Immature natural killer cell (primary cell): ENCODE measurements at regions not wholly inside any gene's neighbourhood (a gene's known extent, or its start where the extent isn't known, plus 50 kb on each side); places are given as distances from the start of the nearest gene placed in this dataset.
"Not testable (repeated sequence)": the region's sequence is repeated elsewhere in the genome, so short reads cannot be mapped to it uniquely, and the experiment has no call there.

Experiments used
- DNase-seq, 3 donors: peaks; one replicate each; pipeline ENCODE4 v3.0.0; 2022; ENCODE audit warnings: mixed read lengths in 1 of 3
- H3K27ac Mint-ChIP-seq, 6 donors: one replicate each; pipeline ENCODE4 v1.8.0; 2020; ENCODE audit warnings: mixed read lengths in 6 of 6, mild to moderate bottlenecking in 5 of 6, inconsistent platforms in 4 of 6, moderate library complexity in 3 of 6
- H3K27me3 Mint-ChIP-seq, 3 donors: one replicate each; pipeline ENCODE4 v1.8.0; 2020 to 2021; ENCODE audit warnings: low read depth in 3 of 3, mild to moderate bottlenecking in 3 of 3, mixed read lengths in 3 of 3, moderate library complexity in 3 of 3, inconsistent platforms in 1 of 3
- H3K36me3 Mint-ChIP-seq, 3 donors: one replicate each; pipeline ENCODE4 v1.8.0; 2020; ENCODE audit warnings: mixed read lengths in 3 of 3, inconsistent platforms in 2 of 3, mild to moderate bottlenecking in 2 of 3
- H3K4me1 Mint-ChIP-seq, 2 donors: one replicate each; pipeline ENCODE4 v1.8.0; 2020; ENCODE audit warnings: inconsistent platforms in 2 of 2, mild to moderate bottlenecking in 2 of 2, mixed read lengths in 2 of 2, moderate library complexity in 1 of 2
- H3K4me3 Mint-ChIP-seq, 5 donors: one replicate each; pipeline ENCODE4 v1.8.0; 2020; ENCODE audit warnings: mild to moderate bottlenecking in 5 of 5, mixed read lengths in 5 of 5, inconsistent platforms in 3 of 5, moderate library complexity in 3 of 5
- H3K9me3 Mint-ChIP-seq, 6 donors: one replicate each; pipeline ENCODE4 v1.8.0; 2020; ENCODE audit warnings: mild to moderate bottlenecking in 6 of 6, mixed read lengths in 6 of 6, inconsistent platforms in 4 of 6, moderate library complexity in 3 of 6

DNA sequence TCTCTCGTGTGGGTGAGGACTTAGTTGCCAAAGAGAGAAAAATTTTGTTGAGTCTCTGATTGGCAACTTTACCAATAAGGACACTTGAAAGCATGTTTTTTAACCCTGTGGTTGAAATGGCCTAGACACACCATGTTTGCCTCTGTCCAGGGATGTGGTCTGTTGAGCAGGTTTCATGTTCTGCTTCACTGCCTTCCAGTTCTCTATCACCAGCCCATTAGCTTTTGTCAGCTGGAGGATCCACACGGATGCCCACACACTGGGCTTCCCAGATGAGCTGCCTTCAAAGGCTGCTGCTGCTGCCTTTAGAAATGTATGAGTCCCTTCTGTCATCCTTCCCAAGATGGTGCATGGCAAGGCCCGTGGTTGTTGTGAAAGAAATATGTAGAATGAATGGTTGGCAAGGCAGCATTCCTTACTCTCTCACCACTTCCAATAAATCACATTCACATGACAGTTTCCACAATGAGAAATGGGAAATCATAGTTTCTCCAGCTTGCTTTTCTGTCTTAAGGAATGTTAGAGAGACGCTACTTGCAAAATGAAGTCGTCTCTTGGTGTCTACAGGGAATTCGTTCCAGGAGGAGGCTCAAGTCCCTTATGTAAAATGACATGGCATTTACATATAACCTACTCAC lies 108.2 kb upstream of the SLC35F3 start:
- DNase-seq, result no peak
- no peak overlapping the region for H3K27ac Mint-ChIP-seq
- H3K9me3 Mint-ChIP-seq, result peaks cover 0 to 4% (median 0%) of the 10 kb centered on the region in 6 donors
- no peaks in the 10 kb centered on the region for H3K36me3 Mint-ChIP-seq
- H3K27me3 Mint-ChIP-seq, result peaks cover 1 to 2% (median 2%) of the 10 kb centered on the region in 3 donors
- no peaks in the 10 kb centered on the region for H3K4me1 Mint-ChIP-seq
- H3K4me3 Mint-ChIP-seq, result no peak overlapping the region

DNA sequence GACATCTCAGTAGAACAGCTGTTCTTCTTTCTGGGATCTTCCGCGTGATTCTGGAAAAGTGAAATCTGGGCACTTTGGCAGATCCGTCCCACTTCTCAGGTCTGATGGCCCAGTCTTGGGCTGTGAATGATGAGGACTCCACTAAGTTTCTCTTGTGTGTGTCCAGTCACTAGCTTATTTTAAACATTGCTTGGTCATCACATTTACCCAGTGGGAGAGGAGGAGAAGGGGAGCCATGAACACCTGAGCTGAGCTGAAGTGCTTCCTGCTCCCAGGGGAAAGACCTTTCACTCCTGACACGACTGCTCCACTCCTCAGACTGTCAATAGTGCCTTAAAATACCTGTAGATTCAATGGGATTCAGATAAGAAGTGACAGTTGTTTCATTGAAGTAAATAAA lies 101.9 kb upstream of the SLC35F3 start:
- no peak overlapping the region for H3K27ac Mint-ChIP-seq
- no peaks in the 10 kb centered on the region for H3K4me1 Mint-ChIP-seq
- no peaks in the 10 kb centered on the region for H3K36me3 Mint-ChIP-seq
- no peak overlapping the region for H3K4me3 Mint-ChIP-seq
- peaks cover 0 to 2% (median 1%) of the 10 kb centered on the region in 3 donors for H3K27me3 Mint-ChIP-seq
- H3K9me3 Mint-ChIP-seq, result peaks cover 0 to 12% (median 4%) of the 10 kb centered on the region in 6 donors
- DNase-seq, result no peak

DNA sequence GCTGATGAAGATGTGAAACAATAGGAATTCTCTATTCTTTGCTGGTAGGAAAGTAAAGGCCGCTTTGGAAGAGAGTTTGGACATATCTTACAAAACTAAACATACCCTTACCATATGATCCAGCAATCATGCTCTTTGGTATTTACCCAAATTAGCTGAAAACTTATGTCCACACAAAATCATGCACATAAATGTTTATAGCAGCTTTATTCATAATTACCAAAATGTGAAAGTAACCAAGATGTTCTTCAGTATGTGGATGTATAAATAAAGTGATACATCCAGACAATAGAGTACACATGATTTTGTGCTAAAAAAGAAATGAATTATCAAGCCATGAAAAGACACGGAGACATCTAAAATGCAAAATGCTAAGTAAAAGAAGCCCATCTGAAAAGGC lies 98.7 kb upstream of the SLC35F3 start:
- no peaks in the 10 kb centered on the region for H3K4me1 Mint-ChIP-seq
- no peak for DNase-seq
- peaks cover 0 to 12% (median 3%) of the 10 kb centered on the region in 6 donors for H3K9me3 Mint-ChIP-seq
- H3K36me3 Mint-ChIP-seq, result no peaks in the 10 kb centered on the region
- no peaks in the 10 kb centered on the region for H3K27me3 Mint-ChIP-seq
- no peak overlapping the region for H3K4me3 Mint-ChIP-seq
- no peak overlapping the region for H3K27ac Mint-ChIP-seq

DNA sequence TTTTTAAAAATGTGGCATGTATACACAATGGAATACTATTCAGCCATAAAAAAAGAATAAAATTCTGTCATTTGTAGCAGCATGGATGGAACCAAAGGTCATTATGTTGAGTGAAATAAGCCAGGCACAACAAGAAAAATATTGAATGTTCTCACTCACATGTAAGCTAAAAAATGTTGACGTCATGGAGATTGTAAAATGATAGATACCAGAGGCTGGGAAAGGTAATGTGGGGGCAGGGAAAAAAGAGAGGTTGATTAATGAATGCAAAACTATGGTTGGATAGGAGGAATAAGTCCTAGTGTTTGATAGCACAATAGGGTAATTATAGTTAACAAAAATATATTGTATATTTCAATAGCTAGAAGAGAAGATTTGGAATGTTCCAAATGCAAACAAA lies 89.1 kb upstream of the SLC35F3 start:
- Mint-ChIP-seq H3K4me3 (peak overlapping the region in 1 of 5 donors; percentile 5), H3K27ac (no peak overlapping the region), H3K4me1 (no peaks in the 10 kb centered on the region), H3K9me3 (peaks cover 0 to 5% (median 1%) of the 10 kb centered on the region in 6 donors), H3K27me3 (peaks cover 1 to 4% (median 2%) of the 10 kb centered on the region in 3 donors), H3K36me3 (no peaks in the 10 kb centered on the region)
- no peak for DNase-seq

DNA sequence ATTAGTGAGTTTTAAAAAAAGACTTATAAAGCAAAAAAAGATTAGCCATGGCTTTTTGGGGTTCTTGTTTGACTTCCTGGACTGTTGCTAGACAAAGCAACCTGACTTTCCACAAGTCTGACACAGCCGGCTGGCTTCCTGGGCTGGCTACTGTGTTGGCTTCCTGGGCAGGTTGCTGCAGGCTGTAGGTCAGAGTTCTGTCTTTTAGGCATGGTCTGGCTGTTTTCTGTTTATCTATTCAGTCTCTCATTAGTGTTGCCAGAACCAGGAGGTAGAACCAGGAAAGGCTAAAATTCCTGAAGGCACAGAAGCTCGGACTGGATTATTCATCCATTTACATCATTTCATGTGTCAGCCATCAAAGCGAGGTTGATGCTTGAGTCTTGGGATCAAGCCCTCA lies 88.6 kb upstream of the SLC35F3 start:
- Mint-ChIP-seq H3K9me3 (peaks cover 0 to 5% (median 1%) of the 10 kb centered on the region in 6 donors), H3K4me3 (no peak overlapping the region), H3K27ac (no peak overlapping the region), H3K27me3 (peaks cover 1 to 4% (median 2%) of the 10 kb centered on the region in 3 donors), H3K36me3 (no peaks in the 10 kb centered on the region), H3K4me1 (no peaks in the 10 kb centered on the region)
- no peak for DNase-seq

DNA sequence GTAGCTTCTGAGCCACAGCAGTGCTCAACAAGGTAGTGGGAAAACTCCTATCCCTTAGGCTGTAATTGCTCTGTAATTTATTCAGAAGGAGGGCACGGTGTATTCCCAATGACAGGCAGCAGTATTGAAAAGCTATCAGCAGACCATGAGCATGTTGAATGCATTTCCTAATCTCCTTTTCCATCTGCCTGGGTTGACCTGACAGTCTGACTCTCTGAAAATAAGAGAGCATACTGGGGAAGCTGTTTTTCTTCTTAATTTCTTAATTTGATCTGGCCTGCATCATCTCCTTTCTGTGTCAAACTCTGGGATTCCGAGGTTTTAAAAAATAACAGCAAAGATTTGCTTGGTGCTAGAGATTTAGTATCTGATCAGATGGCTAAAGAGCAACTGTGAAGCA lies 88.1 kb upstream of the SLC35F3 start:
- DNase-seq, result no peak
- H3K27ac Mint-ChIP-seq, result no peak overlapping the region
- H3K36me3 Mint-ChIP-seq, result no peaks in the 10 kb centered on the region
- peaks cover 1 to 4% (median 2%) of the 10 kb centered on the region in 3 donors for H3K27me3 Mint-ChIP-seq
- H3K9me3 Mint-ChIP-seq, result peaks cover 0 to 5% (median 1%) of the 10 kb centered on the region in 6 donors
- H3K4me1 Mint-ChIP-seq, result no peaks in the 10 kb centered on the region
- no peak overlapping the region for H3K4me3 Mint-ChIP-seq

- peaks cover 1 to 3% (median 2%) of the 10 kb centered on the region in 3 donors for H3K27me3 Mint-ChIP-seq
- H3K4me3 Mint-ChIP-seq, result no peak overlapping the region
- H3K4me1 Mint-ChIP-seq, result no peaks in the 10 kb centered on the region
- DNase-seq, result no peak
- no peaks in the 10 kb centered on the region for H3K36me3 Mint-ChIP-seq
- H3K9me3 Mint-ChIP-seq, result peaks cover 0 to 5% (median 2%) of the 10 kb centered on the region in 6 donors
- no peak overlapping the region for H3K27ac Mint-ChIP-seq
These were observed 85.4 kb upstream of the SLC35F3 start for GRCh38 chr1:233819042-233819441.

DNA sequence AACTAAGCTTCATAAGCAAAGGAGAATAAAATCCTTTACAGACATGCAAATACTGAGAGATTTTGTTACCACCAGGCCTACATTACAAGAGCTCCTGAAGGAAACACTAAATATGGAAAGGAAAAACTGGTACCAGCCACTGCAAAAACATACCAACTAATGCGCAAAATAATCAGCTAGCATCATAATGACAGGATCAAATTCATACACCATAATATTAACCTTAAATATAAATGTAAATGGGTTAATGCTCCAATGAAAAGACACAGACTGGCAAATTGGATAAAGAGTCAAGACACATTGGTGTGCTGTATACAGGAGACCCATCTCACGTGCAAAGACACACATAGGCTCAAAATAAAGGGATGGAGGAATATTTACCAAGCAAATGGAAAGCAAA lies 80.3 kb upstream of the SLC35F3 start:
- H3K9me3 Mint-ChIP-seq, result peaks cover 2 to 16% (median 6%) of the 10 kb centered on the region in 6 donors
- H3K36me3 Mint-ChIP-seq, DNase-seq, H3K4me1 Mint-ChIP-seq, H3K27ac Mint-ChIP-seq, H3K4me3 Mint-ChIP-seq, H3K27me3 Mint-ChIP-seq: not testable (repeated sequence)

GRCh38 chr1:233827937-233828336 lies 76.5 kb upstream of the SLC35F3 start:
- DNase-seq, H3K27ac Mint-ChIP-seq, H3K4me1 Mint-ChIP-seq, H3K4me3 Mint-ChIP-seq, H3K36me3 Mint-ChIP-seq, H3K27me3 Mint-ChIP-seq: not testable (repeated sequence)
- H3K9me3 Mint-ChIP-seq, result peaks cover 4 to 40% (median 8%) of the 10 kb centered on the region in 6 donors

DNA sequence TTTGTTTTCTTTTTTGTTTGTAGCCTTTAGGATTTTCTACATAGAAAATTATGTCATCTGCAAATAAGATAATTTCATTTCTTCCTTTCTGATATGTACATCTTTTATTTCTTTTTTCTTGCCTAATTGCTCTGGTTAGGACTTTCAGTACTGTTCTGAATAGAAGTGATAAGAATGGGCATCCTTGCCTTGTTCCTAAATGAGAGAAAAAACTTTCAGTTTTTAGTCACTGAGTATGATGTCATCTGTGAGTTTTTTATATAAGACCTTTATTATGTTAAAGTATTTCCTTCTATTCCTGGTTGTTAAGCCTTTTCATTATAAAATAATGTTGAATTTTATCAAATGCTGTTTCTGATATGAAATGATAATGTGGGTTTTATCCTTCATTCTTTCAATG lies 76.0 kb upstream of the SLC35F3 start:
- Mint-ChIP-seq H3K4me1 (no peaks in the 10 kb centered on the region), H3K36me3 (no peaks in the 10 kb centered on the region), H3K27ac (no peak overlapping the region), H3K9me3 (peaks cover 4 to 40% (median 8%) of the 10 kb centered on the region in 6 donors), H3K27me3 (peaks cover 0 to 1% (median 0%) of the 10 kb centered on the region in 3 donors), H3K4me3 (no peak overlapping the region)
- no peak for DNase-seq

GRCh38 chr1:233834609-233835008 lies 69.9 kb upstream of the SLC35F3 start:
- DNase-seq, result no peak

DNA sequence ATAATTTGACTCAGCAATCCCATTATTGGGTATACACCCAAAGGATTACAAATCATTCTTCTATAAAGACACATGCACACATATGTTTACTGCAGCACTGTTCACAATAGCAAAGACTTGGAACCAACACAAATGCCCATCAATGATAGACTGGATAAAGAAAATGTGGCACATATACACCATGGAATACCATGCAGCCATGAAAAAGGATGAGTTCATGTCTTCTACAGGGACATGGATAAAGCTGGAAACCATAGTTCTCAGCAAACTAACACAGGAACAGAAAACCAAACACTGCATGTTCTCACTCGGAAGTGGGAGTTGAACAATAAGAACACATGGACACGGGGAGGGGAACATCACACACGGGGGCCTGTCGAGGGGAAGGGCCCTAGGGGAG lies 66.3 kb upstream of the SLC35F3 start:
- H3K27me3 Mint-ChIP-seq, H3K4me1 Mint-ChIP-seq, H3K27ac Mint-ChIP-seq, H3K9me3 Mint-ChIP-seq, DNase-seq, H3K36me3 Mint-ChIP-seq, H3K4me3 Mint-ChIP-seq: not testable (repeated sequence)

More at GRCh38 chr1:233834609-233835008, 69.9 kb upstream of the SLC35F3 start:
- H3K9me3 Mint-ChIP-seq, result peaks cover 0 to 26% (median 5%) of the 10 kb centered on the region in 6 donors
- no peak overlapping the region for H3K4me3 Mint-ChIP-seq
- H3K4me1 Mint-ChIP-seq, result no peaks in the 10 kb centered on the region
- H3K36me3 Mint-ChIP-seq, result peaks cover 0 to 1% (median 0%) of the 10 kb centered on the region in 3 donors
- H3K27me3 Mint-ChIP-seq, result peaks cover 0 to 1% (median 0%) of the 10 kb centered on the region in 3 donors
- no peak overlapping the region for H3K27ac Mint-ChIP-seq

DNA sequence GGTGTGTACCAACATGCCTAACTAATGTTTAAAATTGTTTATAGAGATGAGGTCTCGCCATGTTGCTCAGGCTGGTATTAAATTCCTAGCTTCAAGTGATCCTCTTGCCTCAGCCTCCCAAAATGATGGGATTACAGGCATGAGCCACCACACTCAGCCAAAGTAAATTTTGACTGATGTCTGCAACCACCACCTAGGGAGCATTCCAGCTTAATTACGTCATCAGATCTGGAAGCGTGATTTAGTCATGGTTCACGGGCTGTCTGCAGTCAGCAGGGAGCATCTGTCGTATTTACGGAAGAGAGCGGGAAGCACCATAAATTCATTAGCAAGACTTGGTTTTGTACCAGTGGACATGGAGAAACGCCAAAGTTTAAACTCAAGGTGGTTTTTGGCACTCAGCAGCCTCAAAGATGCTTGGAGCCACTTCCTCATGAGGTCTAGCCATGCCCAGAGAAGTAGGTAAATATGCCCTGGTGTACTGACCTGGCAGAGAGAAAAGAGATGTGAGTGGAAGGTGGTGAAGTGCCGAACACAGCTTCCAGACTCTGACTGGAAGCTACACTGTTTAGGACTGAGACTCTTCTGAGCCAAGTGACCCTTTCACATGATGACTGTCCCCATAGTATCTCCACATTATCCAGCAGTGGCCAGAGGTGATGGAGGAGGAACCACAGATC lies 60.8 kb upstream of the SLC35F3 start:
- no peak for DNase-seq
- no peaks in the 10 kb centered on the region for H3K27me3 Mint-ChIP-seq
- no peaks in the 10 kb centered on the region for H3K4me1 Mint-ChIP-seq
- H3K36me3 Mint-ChIP-seq, result peaks cover 0 to 4% (median 0%) of the 10 kb centered on the region in 3 donors
- no peak overlapping the region for H3K27ac Mint-ChIP-seq
- peaks cover 4 to 22% (median 11%) of the 10 kb centered on the region in 6 donors for H3K9me3 Mint-ChIP-seq
- no peak overlapping the region for H3K4me3 Mint-ChIP-seq

DNA sequence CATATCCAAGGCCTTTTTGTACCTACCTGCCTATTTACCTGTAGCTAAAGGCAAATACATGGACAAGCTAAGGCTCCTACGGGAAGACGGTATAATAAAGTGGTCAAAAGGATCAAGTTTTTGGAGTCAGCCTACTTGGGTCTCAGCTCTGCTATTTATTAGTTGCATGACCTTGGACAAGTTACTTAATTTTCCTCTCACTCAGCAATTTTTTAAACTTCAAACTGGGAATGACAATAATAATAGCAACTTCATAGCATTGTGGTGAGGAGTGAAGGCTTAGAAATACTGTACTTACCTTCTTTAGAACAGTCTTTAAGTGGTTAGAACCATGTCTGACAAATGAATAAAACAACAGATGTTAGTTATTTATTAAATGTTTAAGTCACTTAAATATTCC lies 60.2 kb upstream of the SLC35F3 start:
- H3K27me3 Mint-ChIP-seq, result no peaks in the 10 kb centered on the region
- DNase-seq, result no peak
- no peak overlapping the region for H3K4me3 Mint-ChIP-seq
- peaks cover 4 to 24% (median 11%) of the 10 kb centered on the region in 6 donors for H3K9me3 Mint-ChIP-seq
- no peak overlapping the region for H3K27ac Mint-ChIP-seq
- no peaks in the 10 kb centered on the region for H3K4me1 Mint-ChIP-seq
- H3K36me3 Mint-ChIP-seq, result peaks cover 0 to 4% (median 0%) of the 10 kb centered on the region in 3 donors
